ENCODE measurements at regions not wholly inside any gene's neighbourhood (a gene's known extent, or its start where the extent isn't known, plus 50 kb on each side); places are given as distances from the start of the nearest gene placed in this dataset.

- peak overlapping the region; percentile 52 for H3K4me3 ChIP-seq (ENCODE audit: low read depth, low read length)
- DNase-seq (ENCODE audit: low read depth): peak; percentile 65
- TF ChIP-seq CTCF (conservative IDR thresholded peaks at IDR 0.05; ENCODE audit: low read depth, low read length): no peak
These were observed 74.8 kb upstream of the BCOR start for GRCh38 chrX:40172401-40173142.

- H3K4me3 ChIP-seq (ENCODE audit: low read depth, low read length): peak overlapping the region; percentile 52
- no peak for TF ChIP-seq CTCF (conservative IDR thresholded peaks at IDR 0.05; ENCODE audit: low read depth, low read length)
- peak; percentile 44 for DNase-seq (ENCODE audit: low read depth)
These were observed 74.0 kb upstream of the BCOR start for GRCh38 chrX:40171513-40172400.

GRCh38 chrX:40170830-40171512, 73.2 kb upstream of the BCOR start:
- no peak for DNase-seq (ENCODE audit: low read depth)
- peak overlapping the region; percentile 52 for H3K4me3 ChIP-seq (ENCODE audit: low read depth, low read length)
- no peak for TF ChIP-seq CTCF (conservative IDR thresholded peaks at IDR 0.05; ENCODE audit: low read depth, low read length)

- peak overlapping the region; percentile 24 for H3K4me3 ChIP-seq (ENCODE audit: low read depth, low read length)
- TF ChIP-seq CTCF (conservative IDR thresholded peaks at IDR 0.05; ENCODE audit: low read depth, low read length): peak; percentile 70
- DNase-seq (ENCODE audit: low read depth): peak; percentile 92
These were observed 71.7 kb upstream of the BCOR start for GRCh38 chrX:40169193-40170101.

- no peak for TF ChIP-seq CTCF (conservative IDR thresholded peaks at IDR 0.05; ENCODE audit: low read depth, low read length)
These were observed 70.8 kb upstream of the BCOR start for GRCh38 chrX:40168480-40169011.

More at GRCh38 chrX:40168480-40169011, 70.8 kb upstream of the BCOR start:
- H3K4me3 ChIP-seq (ENCODE audit: low read depth, low read length): no peak overlapping the region
- no peak for DNase-seq (ENCODE audit: low read depth)
